ENCODE measurements at regions not wholly inside any gene's neighbourhood (a gene's known extent, or its start where the extent isn't known, plus 50 kb on each side); places are given as distances from the start of the nearest gene placed in this dataset.

DNA sequence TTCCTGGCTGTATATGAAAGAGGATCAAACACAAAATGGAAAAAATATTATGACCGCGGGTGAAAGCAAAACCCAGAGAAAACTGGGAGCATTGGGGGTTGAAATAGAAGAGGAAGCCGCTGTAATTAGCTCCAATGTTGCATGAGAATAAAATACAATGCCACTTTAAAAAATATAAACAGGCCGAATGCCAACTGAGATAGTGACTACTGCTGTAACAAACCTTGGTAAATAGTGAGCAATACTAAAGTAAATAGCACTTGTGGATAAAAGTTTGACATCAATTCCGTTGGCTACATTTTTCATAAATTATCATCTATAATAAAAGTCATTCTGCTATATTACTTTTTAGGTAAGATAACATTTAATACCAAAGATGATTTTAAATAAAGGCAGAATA lies 395.8 kb upstream of the MIR17HG start:
- DNase-seq (ENCODE audit: low read depth) = no peak

DNA sequence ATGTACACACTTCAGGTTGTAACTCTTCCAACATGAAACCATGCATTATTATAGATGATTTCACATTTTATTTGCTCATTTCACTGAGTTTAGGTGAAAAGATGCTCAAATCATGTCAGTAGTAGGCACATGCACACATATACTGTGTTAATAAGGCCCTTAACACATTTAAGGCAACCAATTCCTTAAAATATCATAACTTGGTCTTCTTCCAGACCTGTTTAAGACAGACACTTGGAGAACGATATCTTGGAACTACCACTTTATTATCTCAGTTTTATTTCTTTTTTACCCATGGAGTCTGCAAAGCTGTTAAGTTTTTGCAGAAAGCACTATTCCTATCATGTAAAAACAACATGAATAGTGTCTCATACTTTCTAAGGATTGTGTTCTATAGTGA lies 395.2 kb upstream of the MIR17HG start:
- no peak for DNase-seq (ENCODE audit: low read depth)

DNA sequence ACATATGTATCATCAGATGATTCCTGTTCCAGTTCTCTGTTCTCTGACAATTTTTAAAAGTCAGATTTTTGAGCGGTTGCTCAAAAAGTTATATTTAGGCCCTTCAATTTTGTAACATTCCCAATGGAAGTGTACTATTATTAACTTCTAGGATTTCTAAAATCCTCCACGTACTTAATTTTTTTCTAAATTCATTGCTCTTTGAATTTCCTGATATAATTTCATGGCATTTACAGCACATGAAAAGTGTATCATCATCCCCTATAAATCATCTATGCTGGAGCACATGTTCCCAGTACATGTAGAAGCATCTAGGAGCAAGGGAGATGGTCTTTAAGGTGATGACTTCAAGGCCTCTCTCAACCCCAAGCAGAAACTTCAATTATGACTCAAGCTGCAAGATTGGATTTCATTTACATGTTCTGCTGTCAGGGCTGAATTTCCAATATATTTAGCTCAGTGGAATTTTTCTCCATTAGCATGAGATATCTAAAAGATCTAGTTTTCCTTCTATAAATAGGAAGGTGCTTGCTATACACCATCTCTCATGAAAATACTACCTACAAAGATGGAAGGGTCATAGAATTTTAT lies 392.8 kb upstream of the MIR17HG start:
- DNase-seq (ENCODE audit: low read depth) = no peak

DNA sequence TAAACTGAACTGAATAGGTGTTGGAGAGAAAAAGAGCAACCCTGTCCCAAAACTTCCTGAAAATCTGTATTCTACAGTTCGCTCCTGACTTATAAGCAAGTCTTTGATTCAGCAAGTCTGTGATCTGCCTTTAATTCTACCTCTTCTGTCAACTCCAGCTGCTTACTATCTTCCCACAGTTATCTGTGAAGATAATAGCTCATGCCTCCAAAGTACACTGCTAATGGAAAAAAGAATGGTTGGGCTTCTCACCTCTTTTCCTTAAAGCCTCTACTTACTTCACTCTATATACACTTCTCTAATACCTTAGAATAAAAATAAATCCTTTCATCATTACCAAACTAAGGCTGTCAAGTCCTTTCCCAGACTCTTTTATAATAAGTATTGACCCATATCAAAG lies 391.5 kb upstream of the MIR17HG start:
- DNase-seq (ENCODE audit: low read depth) = no peak

DNA sequence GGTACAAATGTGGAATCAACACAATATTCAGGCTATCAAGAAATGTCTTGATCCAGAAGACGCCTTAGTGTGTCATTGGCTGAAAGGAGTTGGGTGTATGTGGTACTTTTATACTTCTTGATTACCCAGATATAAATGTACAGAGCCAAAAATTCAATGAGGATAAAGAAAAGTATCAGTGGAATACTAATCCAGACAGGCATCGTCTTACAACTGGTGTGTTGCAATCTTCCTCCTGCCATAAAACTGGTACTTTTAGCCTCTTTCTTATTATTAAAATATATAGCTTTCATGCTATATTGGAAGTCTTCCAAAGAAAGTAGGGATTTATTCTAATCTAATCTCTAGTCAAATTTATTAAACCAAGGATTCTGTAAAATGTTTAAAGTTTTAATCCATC lies 388.6 kb upstream of the MIR17HG start:
- no peak for DNase-seq (ENCODE audit: low read depth)

DNA sequence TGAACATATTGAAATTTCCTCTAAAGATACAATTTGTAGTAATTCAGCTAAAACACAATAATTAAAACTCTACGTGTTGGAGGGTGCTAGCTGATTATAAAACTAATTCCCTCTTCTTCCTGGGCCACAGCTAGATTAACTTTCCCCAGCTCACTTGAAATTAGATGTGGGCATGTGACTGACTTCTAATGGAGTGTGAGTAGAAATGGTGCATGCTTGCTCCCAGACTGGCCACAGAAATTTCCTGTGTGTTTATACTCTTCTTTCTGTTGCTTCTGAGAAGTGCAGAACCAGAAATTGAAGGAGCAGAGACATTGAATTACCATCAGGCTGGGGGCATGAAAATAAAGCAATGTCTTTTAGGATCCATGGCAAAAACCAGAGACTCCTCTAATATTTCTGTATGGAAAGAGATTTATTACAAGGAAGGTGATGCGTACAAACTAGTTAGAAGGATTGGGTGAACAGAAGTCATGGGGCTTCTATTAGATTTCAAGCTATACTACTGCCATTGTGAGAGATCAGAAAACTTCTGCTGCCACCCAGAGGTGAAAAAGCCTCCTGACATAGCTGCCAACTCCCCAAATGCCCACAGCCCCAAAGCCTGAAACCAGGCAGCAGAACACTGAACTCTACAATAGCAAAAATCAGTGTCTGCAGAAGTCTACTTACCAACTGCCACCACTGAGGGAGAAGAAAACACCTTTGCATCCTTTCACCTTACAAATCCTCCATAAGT lies 379.2 kb upstream of the MIR17HG start:
- DNase-seq (ENCODE audit: low read depth) = no peak

DNA sequence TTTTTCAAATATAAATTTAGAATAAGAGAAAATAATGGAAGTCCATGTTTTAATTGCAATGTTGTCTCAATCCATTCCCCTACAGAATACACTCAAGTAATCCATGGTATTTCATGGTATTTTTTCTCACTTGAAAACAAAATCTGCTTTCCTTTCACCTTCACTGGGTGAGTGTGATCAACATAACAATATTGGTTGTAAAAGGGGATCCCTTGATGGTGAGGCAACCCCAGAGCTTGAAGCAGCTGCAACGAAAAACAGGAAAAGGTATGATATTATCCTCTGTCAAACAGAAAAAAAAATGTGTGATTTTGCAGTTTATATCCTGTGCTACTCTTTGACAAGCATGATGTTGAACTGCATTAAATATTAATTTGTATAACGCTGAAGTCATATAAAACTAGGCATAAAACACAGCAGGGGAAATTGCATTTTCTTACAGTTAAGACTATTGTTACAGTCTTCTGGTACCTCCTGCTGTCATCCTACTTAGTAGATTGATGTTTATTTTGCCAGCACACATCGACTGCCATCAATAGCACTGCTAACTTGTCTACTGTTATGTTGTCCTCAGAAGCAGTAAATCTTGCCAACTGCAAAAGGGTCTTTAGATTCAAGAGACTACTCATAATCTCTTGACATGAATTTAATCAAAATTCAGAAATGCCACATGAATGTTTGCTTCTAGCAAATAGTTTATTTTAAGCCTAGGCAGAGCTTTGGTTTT lies 373.1 kb upstream of the MIR17HG start:
- DNase-seq (ENCODE audit: low read depth) = no peak

DNA sequence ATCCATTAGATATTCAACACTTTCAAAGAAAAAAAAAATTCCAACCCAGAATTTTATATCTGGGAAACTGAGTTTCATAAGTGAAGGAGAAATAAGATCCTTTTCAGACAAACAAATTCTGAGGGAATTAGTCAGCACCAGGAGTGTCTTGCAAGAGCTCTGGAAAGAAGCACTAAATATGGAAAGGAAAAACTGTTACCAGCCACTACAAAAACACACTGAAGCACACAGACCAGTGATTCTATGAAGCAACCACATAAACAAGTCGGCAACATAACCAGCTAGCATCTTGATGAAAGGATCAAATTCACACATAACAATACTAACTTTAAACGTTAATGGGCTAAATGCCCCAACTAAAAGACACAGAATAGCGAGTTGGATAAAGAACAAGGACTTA lies 368.4 kb upstream of the MIR17HG start:
- DNase-seq (ENCODE audit: low read depth) = no peak

DNA sequence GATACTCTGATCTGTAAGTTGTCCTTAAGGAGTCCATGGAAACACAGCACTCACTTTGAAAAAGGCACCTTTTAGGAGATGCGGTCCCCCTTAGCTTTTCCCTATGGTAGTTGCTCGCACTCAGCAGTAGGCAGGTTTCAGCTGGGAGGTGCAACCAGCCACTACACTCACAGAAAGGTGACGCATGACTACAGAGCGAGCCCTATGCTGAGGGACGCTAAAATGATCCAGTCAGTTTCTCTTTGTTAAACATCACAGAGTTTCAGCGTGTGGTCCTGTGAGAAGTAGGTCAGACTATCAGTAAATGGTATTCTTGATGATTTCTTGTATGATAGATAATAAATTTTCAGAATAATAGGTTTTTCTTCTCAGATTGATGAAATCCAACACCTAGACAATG lies 362.7 kb upstream of the MIR17HG start:
- DNase-seq (ENCODE audit: low read depth) = no peak

DNA sequence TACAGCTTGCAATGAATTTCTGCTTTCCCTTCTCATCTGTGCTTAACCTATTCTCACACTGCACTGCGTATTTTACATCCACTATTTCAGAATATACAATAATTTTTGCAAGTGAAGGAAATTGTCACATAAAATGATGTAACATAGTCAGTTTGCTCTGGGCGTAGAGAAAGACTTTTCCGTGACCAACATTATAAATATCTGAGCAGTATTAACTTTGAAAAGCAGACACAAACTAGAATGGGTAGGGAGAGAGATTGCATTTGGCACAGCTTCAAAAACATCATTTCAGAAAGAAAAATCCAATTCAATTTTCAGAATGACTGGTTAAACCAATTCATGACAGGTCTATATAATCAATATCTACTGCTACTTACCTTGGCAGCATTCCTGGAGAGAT lies 352.5 kb upstream of the MIR17HG start:
- no peak for DNase-seq (ENCODE audit: low read depth)

DNA sequence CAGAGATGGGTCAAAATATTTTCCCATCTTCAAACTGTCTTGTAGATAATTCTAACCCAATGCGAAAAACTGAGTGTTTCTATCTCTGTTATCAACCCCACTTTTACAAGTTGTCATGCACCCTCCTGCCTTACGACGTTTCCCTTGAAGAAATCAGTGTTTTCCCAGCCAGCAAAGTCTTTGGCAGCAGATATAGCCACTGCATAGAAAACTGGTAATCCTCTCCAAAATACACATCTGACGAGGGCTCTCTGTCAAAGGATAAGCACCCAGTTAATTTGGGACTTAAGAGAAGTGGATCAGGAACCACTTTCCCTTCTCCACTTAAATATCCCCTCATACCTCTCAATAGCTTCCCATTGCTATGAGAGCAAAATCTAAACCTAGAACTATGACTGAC lies 351.9 kb upstream of the MIR17HG start:
- no peak for DNase-seq (ENCODE audit: low read depth)

DNA sequence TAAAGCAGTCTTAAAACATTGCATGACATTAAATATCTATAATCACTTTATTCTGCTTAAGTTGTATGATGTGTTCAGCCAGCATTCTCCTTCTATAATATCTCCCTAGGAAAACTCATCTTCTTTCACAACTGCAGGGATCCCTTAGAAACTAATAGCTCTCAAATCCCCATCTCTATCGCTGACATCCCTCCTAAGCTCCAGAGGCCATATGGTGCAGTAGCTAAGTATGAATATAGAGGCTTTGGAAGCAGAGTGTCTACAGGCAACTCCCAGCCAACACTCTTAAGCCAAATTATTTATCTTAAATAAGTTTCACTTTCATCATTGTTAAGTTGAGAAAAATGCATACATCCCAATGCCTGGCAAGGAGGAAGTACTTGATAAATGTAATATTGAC lies 349.5 kb upstream of the MIR17HG start:
- no peak for DNase-seq (ENCODE audit: low read depth)

DNA sequence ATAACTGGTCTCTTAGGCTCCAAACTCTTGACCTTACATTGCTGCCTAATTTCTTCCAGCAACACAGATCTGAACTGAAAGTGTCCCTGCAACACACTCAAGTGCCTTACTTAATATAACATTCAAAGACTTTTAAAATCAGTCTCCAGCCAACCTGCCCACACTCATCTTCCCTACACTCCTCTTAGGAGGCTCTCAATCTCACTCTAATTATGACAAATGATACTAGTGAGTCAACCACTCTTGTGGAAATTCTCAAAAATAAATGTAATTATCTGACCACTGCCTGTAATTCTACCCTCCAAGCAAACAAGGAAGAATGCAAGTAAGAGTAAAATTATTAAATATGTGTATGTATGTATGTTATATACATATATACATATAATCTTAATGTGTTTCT lies 348.1 kb upstream of the MIR17HG start:
- no peak for DNase-seq (ENCODE audit: low read depth)

DNA sequence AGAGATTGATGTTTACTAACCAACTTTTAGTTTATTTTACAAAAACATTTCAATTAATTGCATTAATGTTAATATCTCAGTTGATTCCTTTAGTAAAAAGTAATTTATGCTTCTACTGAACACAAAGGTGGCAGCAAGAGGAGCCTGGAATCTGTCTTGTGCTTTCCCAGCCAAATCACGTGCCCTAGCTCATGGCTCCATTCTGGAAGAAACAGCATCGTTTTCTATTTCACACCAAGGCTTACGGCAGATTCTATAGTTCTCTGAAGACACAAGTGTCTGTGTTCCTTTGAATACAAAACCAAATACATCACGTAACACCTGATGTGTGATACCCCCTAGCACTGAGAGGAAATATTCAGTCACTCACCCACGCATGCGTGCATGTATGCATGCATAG lies 346.1 kb upstream of the MIR17HG start:
- no peak for DNase-seq (ENCODE audit: low read depth)

DNA sequence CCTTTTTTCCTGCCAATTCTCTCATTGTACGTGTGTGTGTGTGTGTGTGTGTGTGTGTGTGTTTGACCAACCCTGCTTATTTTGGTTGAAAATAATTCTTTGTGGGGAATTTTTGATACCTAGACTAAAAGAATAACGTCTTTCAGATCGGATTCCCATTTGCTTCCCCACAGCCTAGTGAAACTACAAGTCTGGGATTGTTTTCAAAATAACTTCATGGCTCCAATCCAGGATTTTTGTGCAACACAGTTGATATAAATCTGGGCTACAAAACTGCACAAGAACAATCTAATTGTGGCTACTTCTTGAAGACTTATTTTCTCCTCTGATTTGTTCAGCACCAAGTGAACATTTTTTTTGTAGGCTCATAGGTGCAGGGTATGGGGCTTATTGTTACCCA lies 332.8 kb upstream of the MIR17HG start:
- no peak for DNase-seq (ENCODE audit: low read depth)

DNA sequence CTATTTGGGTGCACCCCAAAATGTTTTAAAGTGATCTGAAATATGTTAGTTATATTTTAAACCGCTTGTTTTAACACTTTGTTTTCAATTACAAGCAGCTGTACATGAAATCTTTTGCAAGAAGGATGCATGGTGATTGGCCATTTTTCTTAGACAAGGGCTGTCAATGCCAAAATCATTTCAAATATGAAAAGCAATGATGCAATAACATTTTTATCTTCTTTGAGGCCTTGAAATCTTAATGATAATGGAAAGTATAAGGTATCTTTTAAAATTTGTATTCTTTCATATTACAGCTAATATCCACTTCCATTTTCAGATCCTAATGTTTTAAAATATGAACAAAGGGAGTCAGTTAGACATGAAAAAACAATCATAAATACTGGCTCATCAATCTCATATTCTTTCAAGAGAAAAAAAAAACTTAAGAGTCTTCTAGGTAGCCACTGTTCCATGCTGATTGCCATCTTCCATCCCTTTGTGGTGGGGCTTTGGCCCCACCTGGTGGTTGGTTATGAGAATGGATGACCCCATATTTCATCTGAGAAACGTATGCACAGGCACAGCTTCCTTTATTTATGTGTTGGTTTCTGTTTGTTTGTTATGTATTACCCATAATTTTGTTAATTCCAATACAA lies 330.3 kb upstream of the MIR17HG start:
- DNase-seq (ENCODE audit: low read depth) = peak; percentile 21

DNA sequence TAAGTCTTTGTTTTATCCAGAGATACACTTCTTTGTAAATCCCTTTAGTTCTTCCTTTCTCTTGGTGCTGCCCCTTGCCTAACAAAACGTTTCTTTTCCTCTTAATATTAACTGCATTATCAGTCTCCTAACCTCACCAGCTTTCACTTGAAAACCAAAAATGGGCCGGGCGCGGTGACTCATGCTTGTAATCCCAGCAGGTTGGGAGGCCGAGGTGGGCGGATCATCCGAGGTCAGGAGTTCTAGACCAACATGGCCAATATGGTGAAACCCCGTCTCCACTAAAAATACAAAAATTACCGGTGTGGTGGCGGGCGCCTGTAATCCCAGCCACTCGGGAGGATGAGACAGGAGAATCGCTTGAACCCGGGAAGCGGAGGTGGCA lies 329.8 kb upstream of the MIR17HG start:
- DNase-seq (ENCODE audit: low read depth) = no peak

DNA sequence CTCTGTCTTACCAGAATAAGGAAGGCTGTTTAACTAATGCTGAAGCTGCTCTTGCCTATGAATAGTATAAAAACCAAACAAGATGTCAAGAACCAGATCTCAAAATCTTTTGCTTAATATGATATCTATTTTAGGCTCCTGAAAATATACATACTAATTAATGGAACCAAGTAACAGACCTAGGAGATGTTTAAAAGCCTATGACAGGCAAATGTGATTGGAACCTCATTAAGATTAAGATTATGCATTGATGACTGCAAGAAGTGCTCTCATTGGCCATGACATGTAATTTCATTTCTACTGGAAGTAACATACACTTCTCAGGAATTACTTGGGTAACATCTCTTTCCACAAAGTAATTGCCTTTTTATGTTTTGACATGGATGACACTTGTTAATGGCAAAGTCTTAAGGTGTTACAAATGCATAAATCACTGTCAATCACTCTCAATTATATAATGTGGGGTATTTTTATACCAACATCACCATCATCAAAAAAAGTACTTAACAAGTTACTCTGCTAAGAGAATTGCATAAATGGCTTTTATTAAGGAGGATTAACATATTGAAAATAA lies 326.9 kb upstream of the MIR17HG start:
- DNase-seq (ENCODE audit: low read depth) = no peak

DNA sequence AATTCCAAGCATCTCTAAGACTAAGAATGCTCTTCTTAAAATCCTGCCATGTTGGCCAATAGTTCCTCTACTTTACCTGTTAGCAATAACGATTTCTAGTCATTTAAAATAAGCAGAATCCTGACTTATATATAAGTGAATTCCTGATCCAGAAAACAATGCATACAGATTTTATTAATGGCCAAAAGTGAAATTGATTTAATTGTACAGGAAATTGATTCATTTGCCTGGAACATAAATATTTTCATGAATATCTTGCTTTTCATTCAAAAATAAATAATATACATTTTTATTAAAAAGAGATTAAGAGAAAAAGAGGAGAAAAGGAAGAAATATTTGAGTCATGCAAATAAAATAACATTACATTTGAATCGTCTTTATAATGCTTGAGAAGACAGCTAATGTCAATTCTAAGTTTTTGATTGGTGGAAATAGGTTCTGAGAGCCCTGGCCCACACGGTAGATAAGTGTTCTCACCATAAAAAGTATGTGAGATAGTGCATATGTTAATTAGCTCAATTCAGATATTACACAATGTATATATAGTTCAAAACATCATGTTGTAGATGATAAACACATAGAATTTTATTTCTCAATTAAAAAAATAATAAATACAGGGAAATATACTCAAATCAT lies 323.2 kb upstream of the MIR17HG start:
- DNase-seq (ENCODE audit: low read depth) = no peak

DNA sequence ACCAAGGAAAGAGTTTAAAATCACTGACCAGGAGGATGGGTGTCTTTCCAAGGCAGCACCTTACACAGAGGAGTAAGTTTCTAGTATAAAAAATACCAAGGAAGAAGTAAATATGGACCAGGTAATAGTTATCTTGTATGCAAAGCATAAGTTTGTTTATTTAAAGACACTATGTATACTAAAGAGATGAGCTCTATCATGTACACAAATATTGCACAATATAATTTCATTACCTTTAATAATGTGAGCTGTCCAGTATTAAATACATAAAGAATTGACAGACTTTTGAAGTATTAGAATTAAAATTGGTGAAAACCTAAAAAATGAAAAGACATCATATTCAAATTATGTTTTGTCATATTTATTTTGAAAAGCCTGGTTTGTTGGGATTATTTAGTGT lies 322.0 kb upstream of the MIR17HG start:
- no peak for DNase-seq (ENCODE audit: low read depth)

DNA sequence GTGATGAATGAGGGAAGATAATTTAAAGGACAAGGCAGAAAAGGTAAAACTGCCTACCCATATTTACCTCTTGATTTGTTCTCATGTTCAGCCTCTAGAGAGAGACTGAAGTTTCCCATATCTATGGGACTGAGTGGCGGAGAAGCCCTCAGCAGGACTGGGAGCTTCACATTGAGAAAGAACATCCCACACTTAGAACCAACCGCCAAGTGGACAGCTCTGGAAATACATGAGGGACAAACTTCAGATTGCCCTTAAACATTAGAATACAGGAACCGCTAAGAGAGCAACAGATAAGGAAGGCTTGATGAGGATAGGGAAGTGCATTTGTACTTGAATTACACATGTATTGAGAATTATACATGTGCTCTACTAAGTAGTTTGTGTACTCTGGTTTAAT lies 316.0 kb upstream of the MIR17HG start:
- no peak for DNase-seq (ENCODE audit: low read depth)

DNA sequence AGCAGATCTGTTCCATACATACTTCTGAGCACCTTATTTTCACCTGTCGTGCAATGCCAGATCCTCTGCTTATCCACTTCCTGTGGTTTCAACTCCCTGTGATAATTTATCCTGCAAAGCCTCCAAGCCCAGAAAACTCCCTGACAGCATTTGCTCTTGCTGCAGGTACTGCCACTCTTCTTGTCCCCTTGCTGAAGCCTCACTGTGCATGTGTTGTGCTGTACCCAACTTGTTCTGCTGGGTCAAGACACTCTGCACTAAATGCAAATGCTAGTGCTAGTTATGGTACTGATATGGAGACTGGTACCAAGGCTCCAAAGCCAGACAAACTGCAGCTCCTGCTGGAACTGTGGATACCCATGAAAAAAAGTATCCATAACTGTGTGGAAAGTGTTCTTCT lies 315.4 kb upstream of the MIR17HG start:
- DNase-seq (ENCODE audit: low read depth) = no peak

Data from activated T-cell treated with anti-CD3 and anti-CD28 coated beads for 48 hours (primary cell).